ENCODE measurements at regions not wholly inside any gene's neighbourhood (a gene's known extent, or its start where the extent isn't known, plus 50 kb on each side); places are given as distances from the start of the nearest gene placed in this dataset.
"Not testable (repeated sequence)": the region's sequence is repeated elsewhere in the genome, so short reads cannot be mapped to it uniquely, and the experiment has no call there.

DNA sequence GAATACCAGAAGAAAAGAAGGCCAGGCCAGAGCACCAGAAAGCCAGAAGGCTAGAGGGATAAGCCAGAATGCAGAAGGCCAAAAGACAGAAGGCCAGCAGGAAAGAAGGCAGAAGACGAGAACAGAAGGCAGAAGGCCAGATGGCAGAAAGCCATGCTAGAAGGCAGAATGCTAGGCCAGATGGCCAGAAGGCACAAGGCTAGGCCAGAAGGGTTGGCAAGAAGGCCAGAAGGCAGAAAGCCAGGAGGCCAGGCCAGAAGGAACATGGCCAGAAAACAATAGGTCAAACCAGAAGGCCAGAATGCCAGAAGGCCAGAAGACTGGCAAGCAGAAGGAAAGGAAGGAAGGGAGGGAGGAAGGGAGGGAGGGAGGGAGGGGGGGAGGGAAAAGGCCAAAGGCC lies 188.8 kb downstream of the TUBA3C start:
- DNase-seq = no peak

DNA sequence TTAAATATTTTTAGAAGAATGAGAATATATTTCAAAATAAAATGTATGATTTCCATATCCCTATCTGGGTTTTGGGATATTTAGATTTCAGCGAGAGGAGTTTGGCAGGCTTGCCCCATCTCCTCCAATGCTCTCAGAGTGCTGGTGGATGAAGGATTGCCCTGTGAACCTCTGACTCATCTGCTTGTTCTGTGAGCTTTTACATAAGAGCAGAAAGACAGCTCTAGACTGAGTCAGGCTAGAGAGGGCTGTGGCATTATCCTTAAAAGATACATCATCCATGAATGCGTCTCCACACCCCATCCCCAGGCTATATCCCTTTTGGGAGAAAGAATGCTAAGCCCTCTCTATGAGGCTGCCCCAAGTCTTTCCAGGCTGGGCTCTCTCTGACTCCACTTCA lies 190.6 kb downstream of the TUBA3C start:
- no peak for DNase-seq

- DNase-seq = no peak
These were observed 203.2 kb downstream of the TUBA3C start for GRCh38 chr13:18978447-18978846.

GRCh38 chr13:18977857-18978256 lies 203.8 kb downstream of the TUBA3C start:
- DNase-seq = no peak

DNA sequence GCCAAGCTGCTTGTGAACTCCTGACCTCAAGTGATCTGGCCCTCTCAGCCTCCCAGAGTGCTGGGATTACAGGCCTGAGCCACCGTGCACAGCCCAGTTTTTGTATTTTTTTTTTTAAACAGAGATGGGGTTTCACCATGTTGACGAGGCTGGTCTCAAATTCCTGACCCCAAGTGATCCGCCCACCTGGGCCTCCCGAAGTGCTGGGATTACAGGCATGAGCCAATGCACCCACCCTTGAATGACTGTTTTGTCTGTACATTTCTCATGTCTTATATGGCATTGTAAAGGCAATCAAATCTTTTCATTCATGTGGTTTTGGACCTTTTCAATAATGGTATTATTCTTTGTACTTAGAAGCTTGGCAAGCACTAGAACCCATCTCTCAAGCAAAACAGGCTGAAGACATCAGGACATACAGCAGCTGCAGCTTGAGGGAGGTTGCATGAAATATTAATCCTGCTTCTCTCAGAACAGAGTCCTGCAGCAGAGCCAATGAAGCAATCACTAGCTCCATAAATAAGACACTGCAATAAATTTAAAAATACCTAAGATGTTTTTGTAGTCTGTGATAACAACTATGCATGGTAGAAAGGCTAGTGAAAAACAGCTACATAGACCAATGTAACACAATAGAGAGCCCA lies 209.9 kb downstream of the TUBA3C start:
- DNase-seq = no peak

DNA sequence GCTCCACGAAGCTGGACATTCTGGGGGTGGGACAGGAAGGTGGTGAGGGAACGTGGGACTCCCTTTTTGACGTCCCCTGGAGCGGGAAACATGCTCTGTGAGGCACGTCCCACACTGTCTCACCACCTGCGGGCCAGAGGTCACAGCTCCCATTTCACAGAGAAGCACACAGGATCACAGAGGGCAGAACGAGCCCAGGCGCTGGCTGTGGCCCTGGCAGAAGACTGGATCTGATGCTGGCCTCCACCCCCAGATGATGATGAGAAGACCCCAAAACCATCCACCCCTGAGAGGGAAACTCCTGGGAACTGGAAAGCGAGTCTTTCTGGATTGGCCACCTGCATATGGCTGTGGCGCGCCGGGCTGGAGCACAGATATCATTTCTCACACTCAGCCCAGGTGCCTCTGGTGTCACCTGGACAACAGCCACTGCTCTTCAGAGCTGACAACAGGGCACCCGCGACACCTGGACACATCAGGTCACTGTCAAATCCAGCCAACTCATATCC lies 216.2 kb downstream of the TUBA3C start:
- DNase-seq = no peak

- DNase-seq = no peak
These were observed 216.7 kb downstream of the TUBA3C start for GRCh38 chr13:18964942-18965341.

DNA sequence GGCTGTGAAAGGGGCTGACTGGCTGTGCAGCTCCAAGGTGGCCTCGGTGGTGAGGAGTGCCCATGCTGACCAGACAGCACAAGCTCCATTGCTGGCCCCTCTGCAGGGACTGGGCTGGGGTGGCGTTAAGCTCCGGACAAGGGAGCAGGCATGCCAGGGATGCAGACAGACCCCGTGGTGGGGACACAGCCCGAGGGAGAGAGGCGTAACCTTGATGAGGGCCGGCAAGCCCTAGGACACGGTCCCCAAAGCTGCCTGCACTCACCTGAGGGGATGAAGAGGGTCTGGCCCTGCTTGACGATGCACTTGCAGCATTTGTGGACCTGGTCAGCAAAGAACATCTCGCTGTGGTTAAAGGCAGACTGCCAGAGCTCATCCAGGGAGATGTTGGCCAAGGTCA lies 217.9 kb downstream of the TUBA3C start:
- not testable (repeated sequence) for DNase-seq

GRCh38 chr13:18962168-18962734 lies 219.4 kb downstream of the TUBA3C start:
- no peak for DNase-seq

GRCh38 chr13:18961383-18962117 lies 220.1 kb downstream of the TUBA3C start:
- DNase-seq = no peak

DNA sequence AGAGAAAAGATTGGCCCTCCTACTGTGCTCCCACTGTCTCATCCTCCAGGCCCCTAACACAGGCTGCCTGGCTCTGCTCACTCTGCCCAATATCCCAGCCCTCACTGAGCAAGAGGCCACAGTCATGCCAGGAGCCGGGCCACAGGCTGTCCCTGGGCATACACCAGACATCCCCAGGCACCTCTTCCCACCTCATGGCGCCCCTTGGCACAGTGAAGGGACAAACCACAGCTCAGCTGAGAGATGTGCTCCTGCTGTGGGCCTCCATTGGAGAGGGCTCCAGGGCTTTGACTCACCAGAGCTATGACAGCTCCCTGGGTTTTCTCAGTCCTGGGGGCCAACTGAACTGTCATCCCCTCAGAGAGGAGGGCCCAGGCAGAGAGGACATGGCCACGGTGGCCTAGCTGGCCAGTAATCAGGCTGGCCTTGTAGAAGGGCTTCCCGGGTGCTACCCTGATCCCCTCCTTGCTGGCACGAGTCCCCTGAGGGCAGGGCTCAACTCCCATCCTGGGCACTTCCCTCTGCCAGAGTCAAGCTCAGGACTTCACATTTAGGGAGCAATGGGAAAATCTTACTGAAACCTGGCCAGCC lies 220.9 kb downstream of the TUBA3C start:
- DNase-seq = no peak

DNA sequence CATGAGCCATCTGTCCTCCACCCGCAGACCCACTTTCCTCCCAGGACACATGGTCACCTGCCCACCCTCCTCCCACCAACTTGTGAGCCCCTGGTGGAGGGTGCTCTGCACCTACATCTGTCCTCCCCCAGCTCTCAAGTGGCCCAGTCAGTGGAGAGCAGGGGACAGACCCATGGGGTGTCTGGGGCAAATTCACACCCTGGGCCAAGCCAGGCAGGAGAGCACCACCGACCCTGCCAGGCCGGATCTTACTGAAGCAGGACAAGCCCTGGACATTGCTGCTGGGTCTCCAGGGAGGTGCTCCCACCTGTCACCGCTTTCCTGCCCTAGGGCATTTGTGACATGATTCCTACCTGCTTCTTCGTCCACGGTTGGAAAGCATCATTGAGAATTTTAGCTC lies 221.6 kb downstream of the TUBA3C start:
- DNase-seq = no peak

- no peak for DNase-seq
These were observed 222.4 kb downstream of the TUBA3C start for GRCh38 chr13:18959229-18959628.

DNA sequence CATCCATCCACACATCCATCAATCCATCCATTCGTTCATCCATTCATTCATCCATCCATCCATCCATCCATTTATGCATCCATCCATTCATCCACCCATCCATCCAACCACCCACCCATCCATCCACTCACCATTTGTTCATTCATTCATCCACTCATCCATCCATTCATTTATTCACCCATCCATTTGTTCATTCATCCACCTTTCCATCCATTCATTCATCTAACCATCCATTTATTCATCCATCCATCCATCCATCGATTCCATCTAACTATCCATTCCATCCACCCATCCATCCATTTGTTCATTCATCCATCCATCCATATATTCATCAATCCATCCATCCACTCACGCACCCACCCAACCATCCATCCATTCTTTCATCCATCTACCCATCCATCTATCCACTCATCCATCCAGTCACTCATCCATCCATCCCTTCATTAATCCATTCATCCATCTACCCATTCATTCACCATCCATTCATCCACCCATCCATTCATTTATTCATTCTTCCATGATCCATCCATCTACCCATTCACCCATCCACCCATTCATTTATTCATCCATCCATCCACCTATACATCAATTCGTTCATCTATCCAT lies 225.0 kb downstream of the TUBA3C start:
- DNase-seq = no peak

DNA sequence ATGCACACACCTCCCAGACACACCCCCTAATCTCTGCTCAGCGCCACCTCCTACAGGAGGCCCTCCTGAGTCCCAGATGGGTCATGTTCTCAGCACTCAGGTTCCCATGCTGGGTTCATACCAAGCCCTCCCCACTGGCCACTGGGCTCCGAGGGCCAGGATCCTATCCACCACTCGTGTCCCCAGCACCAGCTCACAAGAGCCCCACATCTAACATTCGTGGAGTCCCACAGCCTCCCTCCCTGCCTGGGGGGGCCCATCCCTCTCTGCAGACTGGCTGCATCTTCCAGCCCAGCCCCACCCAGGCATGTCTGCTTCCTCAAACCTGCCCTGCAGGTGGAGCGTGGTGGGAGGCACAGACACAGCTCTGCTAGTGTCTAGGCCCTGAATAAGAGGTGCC lies 227.4 kb downstream of the TUBA3C start:
- no peak for DNase-seq

- no peak for DNase-seq
These were observed 228.3 kb downstream of the TUBA3C start for GRCh38 chr13:18953139-18953930.

DNA sequence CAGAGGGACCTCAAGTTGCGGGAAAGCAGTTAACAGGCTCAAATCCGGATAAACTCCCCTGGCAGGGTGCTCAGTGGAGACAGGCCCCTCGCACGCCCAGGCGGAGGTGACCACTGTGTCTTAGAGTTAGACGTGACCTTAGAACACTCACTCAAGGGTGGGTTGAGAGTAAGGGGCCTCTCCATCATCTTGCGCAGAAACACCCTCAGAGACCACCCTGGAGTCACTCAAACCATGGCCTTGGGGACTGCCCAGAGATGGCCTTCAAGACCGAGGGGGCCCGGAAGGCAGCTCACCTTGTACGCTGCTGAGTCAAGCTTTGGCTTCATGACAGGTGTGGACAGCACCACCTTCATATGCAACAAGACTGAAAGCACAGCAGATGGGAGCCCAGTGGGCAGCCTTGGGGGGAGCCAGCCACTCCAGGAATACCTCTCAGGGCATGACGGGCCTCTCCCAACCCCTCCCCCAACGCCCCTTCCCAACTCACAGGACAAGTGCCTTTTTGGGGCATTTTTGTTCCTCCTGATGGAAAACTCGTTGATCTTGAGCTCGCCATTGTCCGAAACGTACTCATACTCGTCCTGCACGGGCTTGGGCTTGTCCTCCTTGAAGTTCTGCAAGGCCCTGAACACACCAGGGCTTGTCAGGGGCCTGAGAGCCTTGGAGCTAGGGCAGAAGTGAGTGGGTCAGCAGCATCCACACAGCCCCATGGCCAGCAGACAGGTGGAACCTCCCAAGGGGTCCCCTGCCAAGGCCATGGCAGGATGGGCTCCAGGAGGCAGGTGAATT lies 229.2 kb downstream of the TUBA3C start:
- no peak for DNase-seq

- no peak for DNase-seq
These were observed 230.2 kb downstream of the TUBA3C start for GRCh38 chr13:18951412-18951811.

DNA sequence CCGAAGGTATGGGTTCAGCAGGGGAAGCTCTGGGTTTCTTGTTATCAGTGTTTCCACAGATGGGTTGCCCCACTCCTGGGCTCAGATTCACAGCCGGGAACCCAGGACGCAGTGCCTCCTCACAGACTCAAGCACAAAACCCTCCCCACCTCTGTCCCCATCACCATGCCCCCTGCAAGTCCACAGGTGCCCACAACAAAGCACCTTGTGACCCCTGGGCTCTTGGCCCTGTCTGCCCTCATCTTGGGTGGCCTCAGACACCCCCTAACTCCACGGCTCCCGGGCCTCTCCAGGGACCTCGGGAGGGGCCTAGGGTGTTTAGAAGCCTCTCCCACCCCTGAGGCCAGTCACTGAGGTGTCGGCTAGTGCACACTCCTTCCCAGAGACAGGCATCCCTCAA lies 231.7 kb downstream of the TUBA3C start:
- DNase-seq = no peak

- no peak for DNase-seq
These were observed 232.2 kb downstream of the TUBA3C start for GRCh38 chr13:18949489-18949761.

GRCh38 chr13:18948664-18949488 lies 232.7 kb downstream of the TUBA3C start:
- DNase-seq = no peak
